OCI-LY3 (cell line): ENCODE measurements at regions not wholly inside any gene's neighbourhood (a gene's known extent, or its start where the extent isn't known, plus 50 kb on each side); places are given as distances from the start of the nearest gene placed in this dataset.

Experiments
- CTCF ChIP-seq: fragments of 200-600, 300-600 bp; sonication (generic); IDR thresholded peaks from 2 replicates; pipeline ENCODE4 v1.5.1; 2014; ENCODE audit warnings: antibody characterized with exemption, low read length, low read depth
- EZH2phosphoT487 ChIP-seq: fragments of 200-600 bp; shearing (Covaris generic); IDR thresholded peaks from 2 replicates; pipeline ENCODE4 v1.6.1; 2018; ENCODE audit warnings: antibody characterized with exemption, mixed run types, low read depth

GRCh38 chr14:48914382-48914781 lies 671.8 kb downstream of the RPS29 start:
- no peak for TF ChIP-seq CTCF
- TF ChIP-seq EZH2phosphoT487: no peak
